CD4-positive, alpha-beta T cell treated with Interleukin-15 for 1 hour (primary cell): ENCODE measurements at regions not wholly inside any gene's neighbourhood (a gene's known extent, or its start where the extent isn't known, plus 50 kb on each side); places are given as distances from the start of the nearest gene placed in this dataset.
A peak's percentile ranks its signal among the peaks of the same experiment; 100 is the strongest.
"Not testable (repeated sequence)": the region's sequence is repeated elsewhere in the genome, so short reads cannot be mapped to it uniquely, and the experiment has no call there.

Experiments
- DNase-seq: peaks from one replicate; pipeline ENCODE4 v3.0.0-alpha.2; 2020

GRCh38 chr7:131656980-131657723 is 100.7 kb upstream of the PODXL start:
- no peak for DNase-seq

DNA sequence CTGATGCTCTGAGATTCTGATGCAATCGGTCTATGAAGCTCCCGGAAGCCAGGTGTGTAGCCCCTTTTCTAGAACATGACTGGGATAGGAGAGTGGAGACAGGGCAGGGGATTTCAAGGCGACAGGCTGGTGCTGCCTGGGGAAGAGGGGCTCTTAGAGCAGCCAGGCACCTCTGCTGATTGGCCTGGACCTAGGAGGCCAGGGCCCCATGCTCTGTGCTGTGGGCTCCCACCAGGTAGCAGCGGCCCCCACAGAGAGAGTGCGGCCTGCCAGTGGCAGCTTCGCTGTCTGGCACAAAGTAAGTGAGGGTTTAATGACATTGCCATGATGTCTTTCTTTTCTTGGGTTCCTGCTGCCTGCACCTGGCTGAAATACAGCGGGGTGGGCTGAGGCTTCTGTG is 99.4 kb upstream of the PODXL start:
- DNase-seq = no peak

GRCh38 chr7:131655447-131655846 is 99.0 kb upstream of the PODXL start:
- DNase-seq = no peak

- peak; percentile 65 for DNase-seq
Observed at GRCh38 chr7:131654668-131655326, 98.4 kb upstream of the PODXL start.

DNA sequence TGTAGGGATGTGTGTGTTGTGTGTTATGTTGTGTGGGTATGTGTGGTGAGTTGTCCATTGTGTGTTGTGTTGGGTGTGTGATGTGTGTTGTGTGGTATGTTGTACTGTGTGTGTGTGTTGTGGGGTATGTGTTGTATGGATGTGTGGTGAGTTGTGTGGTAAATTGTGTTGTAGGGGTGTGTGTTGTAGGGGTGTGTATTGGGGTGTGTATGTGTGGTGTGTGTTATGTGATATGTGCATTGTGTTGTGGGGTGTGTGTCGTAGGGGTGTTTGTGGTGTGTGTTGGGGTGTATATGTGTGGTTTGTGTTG is 97.8 kb upstream of the PODXL start:
- DNase-seq = no peak

DNA sequence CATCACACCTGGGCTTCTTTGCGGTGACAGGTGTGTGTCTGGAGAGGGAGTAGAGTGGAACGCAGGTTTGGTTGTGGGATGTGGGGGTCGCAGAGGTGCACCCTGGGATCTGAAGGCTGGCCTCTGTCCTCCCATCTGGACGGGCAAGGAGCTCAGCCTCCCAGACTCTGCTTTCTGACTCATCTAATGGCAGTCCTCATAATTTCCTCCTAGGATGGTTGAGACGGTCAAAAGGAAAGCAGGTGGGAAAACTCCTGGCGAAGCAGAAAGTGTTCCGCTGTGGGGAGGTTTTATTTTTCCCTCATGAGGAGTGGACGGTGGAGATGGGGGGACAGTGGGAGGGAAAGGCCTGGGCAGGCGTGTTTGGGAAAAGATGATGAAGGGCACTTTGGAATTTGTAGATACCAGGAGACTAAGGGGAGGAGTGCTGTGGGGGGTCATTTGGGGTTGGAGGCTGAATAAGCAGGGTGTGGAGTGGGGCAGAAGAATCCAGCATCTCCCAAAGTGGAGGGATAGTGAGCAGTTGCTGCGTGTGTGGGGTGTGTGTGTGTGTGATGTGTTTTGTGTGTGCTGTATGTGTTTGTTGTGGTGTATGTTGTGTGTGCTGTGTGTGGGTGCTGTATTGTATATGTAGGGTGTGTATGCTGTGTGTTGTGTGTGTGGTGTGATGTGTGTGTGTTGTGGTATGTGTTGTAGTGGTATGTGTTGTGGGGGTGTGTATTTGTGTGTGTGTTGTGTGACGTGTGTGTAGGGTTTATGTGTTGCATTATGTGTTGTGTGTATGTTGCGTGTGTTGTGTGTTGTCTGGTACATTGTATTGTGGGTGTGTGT is 97.2 kb upstream of the PODXL start:
- no peak for DNase-seq

- DNase-seq = no peak
Observed at GRCh38 chr7:131652934-131653333, 96.5 kb upstream of the PODXL start.

GRCh38 chr7:131652194-131652593 is 95.8 kb upstream of the PODXL start:
- DNase-seq = no peak

DNA sequence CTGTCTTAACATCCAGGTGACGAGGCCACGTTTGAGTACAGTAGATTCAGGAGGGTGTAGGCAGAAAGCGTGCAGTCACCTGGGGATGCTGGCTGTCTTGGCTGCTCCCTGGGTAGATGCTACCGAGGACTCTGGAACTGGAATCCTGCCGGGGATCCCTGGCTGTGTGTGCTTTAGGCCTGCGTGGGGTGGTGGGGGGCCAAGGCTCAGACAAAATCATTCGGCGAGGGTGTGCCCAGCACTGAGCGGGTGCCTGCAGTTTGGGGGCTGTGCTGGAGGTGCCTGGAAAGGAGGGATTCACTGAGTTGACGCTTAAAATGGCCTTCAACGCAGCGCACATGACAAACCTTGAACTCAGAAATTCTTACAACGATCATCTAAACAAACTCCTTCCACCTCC is 93.5 kb upstream of the PODXL start:
- no peak for DNase-seq

DNA sequence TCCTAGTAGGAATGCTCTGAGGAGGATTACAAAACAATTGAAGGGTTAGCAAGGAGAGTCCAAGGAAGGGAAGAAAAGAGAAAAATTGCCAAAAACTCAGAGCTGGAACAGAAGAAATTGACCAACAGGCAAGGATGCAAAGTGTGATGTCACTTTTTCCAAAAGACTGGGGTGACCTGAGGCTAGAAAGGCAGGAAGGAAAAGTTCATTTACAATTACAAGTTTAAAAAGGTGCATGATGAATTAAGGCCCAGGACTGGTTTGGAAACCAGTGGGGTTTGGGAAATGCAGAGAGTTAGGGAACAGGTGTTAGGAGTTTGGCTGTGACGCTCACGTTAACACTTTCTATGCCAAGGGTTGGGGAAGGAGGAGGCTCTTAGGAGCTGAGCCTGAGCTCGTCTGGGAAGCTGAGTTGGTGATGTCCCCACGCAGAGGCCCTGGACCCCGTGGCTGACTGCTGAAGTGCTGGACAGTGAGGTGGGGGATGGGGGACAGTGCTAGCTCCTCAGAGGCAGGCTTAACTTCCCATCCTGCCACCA is 92.6 kb upstream of the PODXL start:
- no peak for DNase-seq

- no peak for DNase-seq
Observed at GRCh38 chr7:131648491-131648890, 92.1 kb upstream of the PODXL start.

DNA sequence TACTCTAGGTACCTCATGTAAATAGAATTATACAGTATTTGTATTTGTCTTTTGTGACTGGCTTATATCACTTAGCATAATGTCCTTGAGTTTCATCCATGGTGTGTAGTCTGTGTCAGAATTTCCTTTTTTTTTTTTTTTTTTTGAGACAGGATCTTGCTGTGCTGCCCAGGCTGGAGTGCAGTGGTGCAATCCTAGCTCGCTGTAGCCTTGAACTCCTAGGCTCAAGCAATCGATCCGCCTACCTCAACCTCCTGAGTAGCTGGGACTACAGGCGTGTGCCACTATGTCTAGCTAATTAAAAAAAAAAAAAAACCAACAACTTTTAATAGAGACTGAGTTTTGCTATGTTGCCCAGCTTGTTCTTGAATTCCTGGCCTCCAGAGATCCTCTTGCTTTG is 89.8 kb upstream of the PODXL start:
- no peak for DNase-seq

GRCh38 chr7:131642429-131642828 is 86.0 kb upstream of the PODXL start:
- DNase-seq = no peak

DNA sequence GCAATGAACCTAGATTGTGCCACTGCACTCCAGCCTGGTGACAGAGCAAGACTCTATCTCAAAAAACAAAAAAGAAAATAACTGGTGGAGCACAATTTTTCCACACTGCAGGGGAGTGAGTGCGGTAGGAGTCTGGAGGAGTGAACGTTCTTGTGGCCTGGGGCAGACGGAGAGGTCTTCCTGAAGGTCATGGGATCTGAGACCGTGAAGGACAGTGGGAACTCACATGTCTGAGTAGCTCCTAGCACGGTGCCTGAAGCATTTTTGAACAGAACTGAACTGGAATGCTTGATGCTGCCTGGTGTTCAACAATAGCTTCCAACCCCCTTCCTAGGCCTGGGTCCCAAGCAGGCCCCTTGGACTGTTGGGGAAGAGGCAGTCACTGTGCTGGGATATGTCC is 84.3 kb upstream of the PODXL start:
- DNase-seq = no peak

DNA sequence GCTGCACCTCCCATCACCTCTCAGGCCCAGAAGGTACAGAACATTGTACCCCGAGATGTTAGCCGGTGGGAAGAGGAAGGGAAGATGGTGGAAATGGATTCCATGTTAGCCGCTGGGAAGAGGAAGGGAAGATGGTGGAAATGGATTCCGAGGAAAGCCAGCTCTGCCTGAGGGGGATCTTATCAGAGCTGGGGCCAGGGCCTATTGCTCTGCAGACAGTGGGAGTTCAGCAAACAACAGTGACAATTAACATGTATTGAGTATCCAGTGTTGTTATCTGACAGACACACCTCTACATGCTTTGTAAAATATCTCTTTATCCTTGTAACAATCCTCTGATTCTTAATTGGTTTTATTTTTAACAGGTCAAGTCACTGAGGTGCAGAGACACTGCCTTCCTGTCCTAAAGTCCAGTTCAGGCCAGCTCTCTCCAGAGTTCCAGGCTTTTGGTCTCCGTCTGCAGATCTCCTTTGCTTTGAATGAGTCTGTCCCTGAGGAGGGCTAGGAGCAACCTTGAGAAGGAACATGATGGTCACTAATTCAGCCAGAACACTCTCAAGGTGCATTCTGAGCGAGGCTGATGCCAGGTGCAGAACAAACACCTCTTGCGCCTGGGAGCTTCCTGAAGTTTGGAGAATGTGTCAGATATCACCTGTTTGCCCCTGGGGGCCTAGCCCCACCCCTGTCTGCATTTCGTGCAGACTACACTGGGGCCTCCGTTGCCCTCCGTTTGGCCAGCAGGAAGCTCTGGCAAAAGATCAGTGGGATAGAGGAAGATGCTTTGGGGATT is 82.4 kb upstream of the PODXL start:
- no peak for DNase-seq

GRCh38 chr7:131637859-131638258 is 81.4 kb upstream of the PODXL start:
- no peak for DNase-seq

DNA sequence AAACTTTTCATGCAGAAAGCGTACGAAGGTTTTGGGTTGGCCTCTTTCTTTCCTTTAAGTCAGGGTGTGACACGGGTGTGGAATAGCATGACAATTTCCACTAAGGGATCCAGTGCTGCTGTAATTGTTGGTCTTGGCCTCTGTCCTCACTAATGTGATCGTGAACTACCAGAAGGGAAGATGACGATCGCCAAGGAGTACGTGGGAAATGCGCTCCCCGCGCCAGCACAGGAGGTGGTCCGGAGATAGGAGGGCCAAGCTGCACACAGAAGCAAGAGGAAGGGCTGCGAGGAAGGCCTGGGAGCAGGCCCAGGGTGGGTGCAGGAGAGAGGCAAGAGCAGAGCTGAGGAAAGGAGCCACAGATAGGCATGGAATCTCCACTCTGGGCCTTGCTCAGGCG is 79.7 kb upstream of the PODXL start:
- DNase-seq = no peak

DNA sequence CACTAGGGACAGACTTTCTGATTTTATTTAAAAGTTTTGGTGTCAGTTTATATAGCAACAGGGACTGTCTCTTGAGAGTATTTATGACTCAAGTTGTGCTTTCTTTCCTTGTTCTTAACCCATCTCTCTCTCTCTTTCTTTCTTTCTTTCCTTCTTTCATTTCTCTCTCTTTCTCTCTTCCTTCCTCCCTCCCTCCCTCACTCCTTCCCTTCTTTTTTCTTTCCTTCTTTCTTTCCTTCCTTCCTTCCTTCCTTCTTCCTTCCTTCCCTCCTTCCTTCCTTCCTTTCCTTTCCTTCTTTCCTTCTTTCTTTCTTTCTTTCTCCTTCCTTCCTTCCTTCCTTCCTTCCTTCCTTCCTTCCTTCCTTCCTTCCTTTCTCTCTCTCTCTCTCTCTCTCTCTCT is 77.8 kb upstream of the PODXL start:
- not testable (repeated sequence) for DNase-seq

GRCh38 chr7:131633342-131633843 is 77.0 kb upstream of the PODXL start:
- DNase-seq = no peak

GRCh38 chr7:131630427-131630826 is 74.0 kb upstream of the PODXL start:
- no peak for DNase-seq

DNA sequence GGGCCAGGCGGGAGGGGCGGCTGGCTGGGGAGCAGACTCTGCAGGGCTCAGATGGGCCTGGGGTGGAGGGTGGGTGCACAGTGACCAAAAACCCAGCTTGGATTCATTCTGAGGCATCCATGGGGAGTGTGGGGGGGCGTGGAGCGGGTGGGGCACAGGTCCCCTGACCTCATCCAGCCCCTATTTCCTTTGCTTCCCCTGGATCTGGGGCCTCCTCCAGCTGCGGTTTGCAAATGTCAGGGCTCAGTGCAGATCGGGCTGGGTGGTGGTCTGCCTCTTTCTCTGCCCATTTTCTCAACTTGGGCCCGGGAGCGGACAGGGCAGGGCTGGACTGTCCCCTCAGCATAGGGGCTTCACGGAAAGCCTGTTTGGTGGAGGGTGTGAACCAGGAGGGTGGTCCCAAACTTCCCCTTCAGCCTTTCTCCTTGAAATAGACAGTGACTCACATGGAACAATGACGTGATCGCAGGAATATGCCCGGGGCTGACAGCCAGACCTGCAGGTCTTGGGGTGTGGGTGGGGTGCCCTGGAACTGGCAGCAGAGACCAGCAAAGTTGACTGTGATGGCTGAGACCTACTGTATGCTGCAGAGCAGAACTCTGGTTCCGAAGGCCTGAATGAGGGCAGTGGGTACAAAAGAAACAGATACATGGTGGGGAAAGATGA is 72.9 kb upstream of the PODXL start:
- DNase-seq = no peak

DNA sequence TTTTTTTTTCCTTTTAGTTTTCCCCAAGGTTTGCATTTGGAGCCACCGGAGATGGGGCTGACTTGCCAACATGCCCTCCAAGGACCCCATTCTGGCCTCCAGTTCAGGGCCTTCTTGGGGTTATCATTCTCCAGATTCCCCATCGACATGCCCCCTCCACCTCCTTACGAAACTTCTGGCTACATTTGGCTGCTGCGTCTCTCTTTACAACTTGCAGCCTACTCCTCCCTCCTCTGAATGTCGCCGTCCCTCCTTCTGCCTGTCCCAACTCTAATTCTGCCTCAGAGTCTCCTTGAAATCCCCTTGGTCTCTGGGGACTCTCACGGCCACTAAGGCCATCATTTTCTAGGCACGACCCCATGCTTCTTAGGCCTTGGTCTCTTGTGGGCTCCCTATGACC is 72.2 kb upstream of the PODXL start:
- no peak for DNase-seq
